Upper lobe of left lung (tissue), 6 donors: ENCODE measurements at regions not wholly inside any gene's neighbourhood (a gene's known extent, or its start where the extent isn't known, plus 50 kb on each side); places are given as distances from the start of the nearest gene placed in this dataset.

Source experiments
- ATAC-seq, 2 donors: fragments of 200-7000 bp; cut with Tn5 transposase; one replicate each; pipeline ENCODE4 v1.9.1; 2022; ENCODE audit warnings: mild to moderate bottlenecking in 2 of 2, moderate library complexity in 2 of 2; ENCODE audit not compliant: low FRiP score in 2 of 2
- DNase-seq, 2 donors: peaks; one replicate each; pipeline ENCODE4 v3.0.0-alpha.2; 2019 to 2020
- H3K27ac ChIP-seq, 4 donors: fragments of 200-600 bp; sonication (generic); one replicate each; pipeline ENCODE4 v1.5.1; 2016 to 2019
- H3K27me3 ChIP-seq, 4 donors: fragments of 200-600 bp; sonication (generic); one replicate each; pipeline ENCODE4 v1.5.1; 2017 to 2019
- H3K36me3 ChIP-seq, 4 donors: fragments of 200-600 bp; sonication (generic); one replicate each; pipeline ENCODE4 v1.5.1; 2016 to 2019
- H3K4me1 ChIP-seq, 4 donors: fragments of 200-600 bp; sonication (generic); one replicate each; pipeline ENCODE4 v1.5.1; 2018 to 2019
- H3K4me3 ChIP-seq, 4 donors: fragments of 200-600 bp; sonication (generic); one replicate each; pipeline ENCODE4 v1.5.1; 2017 to 2019; ENCODE audit warnings: mild to moderate bottlenecking in 2 of 4, moderate library complexity in 1 of 4
- H3K9me3 ChIP-seq, 4 donors: fragments of 200-600 bp; sonication (generic); one replicate each; pipeline ENCODE4 v1.5.1; 2018 to 2019
- CTCF ChIP-seq, 6 experiments: fragments of 450-650 bp in 4 of 6; fragments of 200-600 bp in 2 of 6; sonication (generic) in 2 of 6; IDR thresholded peaks; one replicate each; pipeline ENCODE4 v1.5.1; 2016 to 2019; ENCODE audit warnings: antibody characterized with exemption in 6 of 6
- EP300 ChIP-seq, 4 donors: sonication (generic); formaldehyde crosslinking; IDR thresholded peaks; one replicate each; pipeline ENCODE4 v1.5.1; 2017; ENCODE audit warnings: antibody characterized with exemption in 4 of 4, control low read depth in 2 of 4
- POLR2A ChIP-seq, 4 donors: fragments of 450-650 bp; IDR thresholded peaks; one replicate each; pipeline ENCODE4 v1.5.1; 2016 to 2017; ENCODE audit warnings: antibody characterized with exemption in 4 of 4, mild to moderate bottlenecking in 2 of 4
- POLR2AphosphoS5 ChIP-seq, 2 donors: sonication (generic); formaldehyde crosslinking; IDR thresholded peaks; one replicate each; pipeline ENCODE4 v1.5.1; 2017; ENCODE audit warnings: antibody characterized with exemption in 2 of 2
- WGBS, 2 donors: methylation state at CpG; one replicate each; pipeline ENCODE4 v1.1.5; 2017 to 2018; 5-methylcytosine and 5-hydroxymethylcytosine counted together
- donor health status: DM: no; HTN: no; CAD: no; lungs with moderate emphysema.
- donor health status: DM: no; HTN: yes; CAD: no; lungs with severe emphysema.

- DNase-seq (no peak), ATAC-seq (no peak)
- TF ChIP-seq POLR2AphosphoS5 (IDR thresholded peaks at IDR 0.05) (no peak), CTCF (IDR thresholded peaks at IDR 0.05) (no peak), EP300 (IDR thresholded peaks at IDR 0.05) (no peak)
- WGBS, 2 donors, result 48 to 52% methylated on average over 2 of the region's 2 CpGs
- Histone ChIP-seq H3K9me3 (peaks cover 0 to 5% (median 0%) of the 10 kb centered on the region in 4 donors), H3K4me3 (no peak overlapping the region), H3K27ac (no peak overlapping the region), H3K36me3 (no peaks in the 10 kb centered on the region), H3K4me1 (no peaks in the 10 kb centered on the region), H3K27me3 (no peaks in the 10 kb centered on the region)
Observed at GRCh38 chr13:64471916-64472315, 2758.2 kb downstream of the PCDH9 start.

DNA sequence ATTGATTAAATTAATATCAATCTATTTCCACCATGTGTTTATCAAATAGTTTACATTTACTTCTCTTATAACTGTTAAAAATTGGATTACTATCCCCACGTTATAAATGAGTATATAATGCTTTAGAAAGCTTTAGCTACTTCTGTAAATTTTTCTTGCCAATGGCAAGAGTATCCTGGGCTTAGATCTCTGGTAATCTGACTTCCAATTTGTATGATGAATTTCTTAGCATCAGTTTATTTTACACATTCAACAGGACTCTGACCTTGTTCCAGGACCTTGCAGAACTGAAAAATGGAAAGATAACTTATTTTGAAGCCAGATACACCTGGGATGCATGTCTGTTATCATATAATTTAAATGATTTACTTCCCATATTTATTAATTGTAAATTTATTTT, 2759.4 kb downstream of the PCDH9 start:
- Histone ChIP-seq H3K27ac (no peak overlapping the region), H3K4me1 (no peaks in the 10 kb centered on the region), H3K27me3 (no peaks in the 10 kb centered on the region), H3K9me3 (no peaks in the 10 kb centered on the region), H3K4me3 (no peak overlapping the region), H3K36me3 (no peaks in the 10 kb centered on the region)
- ATAC-seq, result no peak
- DNase-seq, result no peak
- no peak for TF ChIP-seq EP300 (IDR thresholded peaks at IDR 0.05)
- TF ChIP-seq POLR2A (IDR thresholded peaks at IDR 0.05), result no peak
- no peak for TF ChIP-seq POLR2AphosphoS5 (IDR thresholded peaks at IDR 0.05)
- 53 to 61% methylated on average over 1 of the region's 1 CpG for WGBS, 2 donors

- H3K27me3 ChIP-seq, result no peaks in the 10 kb centered on the region
- TF ChIP-seq POLR2AphosphoS5 (IDR thresholded peaks at IDR 0.05) (no peak), EP300 (IDR thresholded peaks at IDR 0.05) (no peak), POLR2A (IDR thresholded peaks at IDR 0.05) (no peak), CTCF (IDR thresholded peaks at IDR 0.05) (no peak)
- H3K9me3 ChIP-seq, result no peaks in the 10 kb centered on the region
- no peaks in the 10 kb centered on the region for H3K36me3 ChIP-seq
- no peak overlapping the region for H3K4me3 ChIP-seq
- H3K27ac ChIP-seq, result no peak overlapping the region
- H3K4me1 ChIP-seq, result no peaks in the 10 kb centered on the region
- no peak for DNase-seq
- no peak for ATAC-seq
- 87% methylated on average over 3 of the region's 3 CpGs for WGBS, 2 donors
Observed at GRCh38 chr13:64459778-64460177, 2770.4 kb downstream of the PCDH9 start.

- no peak overlapping the region for H3K4me3 ChIP-seq
- no peaks in the 10 kb centered on the region for H3K36me3 ChIP-seq
- no peak for DNase-seq
- H3K27ac ChIP-seq, result no peak overlapping the region
- no peaks in the 10 kb centered on the region for H3K9me3 ChIP-seq
- H3K4me1 ChIP-seq, result no peaks in the 10 kb centered on the region
- no peak for TF ChIP-seq POLR2A (IDR thresholded peaks at IDR 0.05)
- TF ChIP-seq EP300 (IDR thresholded peaks at IDR 0.05), result no peak
- no peak for TF ChIP-seq CTCF (IDR thresholded peaks at IDR 0.05)
- TF ChIP-seq POLR2AphosphoS5 (IDR thresholded peaks at IDR 0.05), result no peak
- no peak for ATAC-seq
- no peaks in the 10 kb centered on the region for H3K27me3 ChIP-seq
Observed at GRCh38 chr13:64457976-64458375, 2772.2 kb downstream of the PCDH9 start.

GRCh38 chr13:64455124-64455523, 2775.0 kb downstream of the PCDH9 start:
- no peak for TF ChIP-seq POLR2AphosphoS5 (IDR thresholded peaks at IDR 0.05)
- no peak for TF ChIP-seq EP300 (IDR thresholded peaks at IDR 0.05)
- no peak for TF ChIP-seq POLR2A (IDR thresholded peaks at IDR 0.05)
- no peak for TF ChIP-seq CTCF (IDR thresholded peaks at IDR 0.05)
- WGBS, 2 donors, result 79 to 81% methylated on average over 2 of the region's 2 CpGs
- no peaks in the 10 kb centered on the region for H3K36me3 ChIP-seq
- no peak overlapping the region for H3K4me3 ChIP-seq
- ATAC-seq (no peak), DNase-seq (no peak)
- no peak overlapping the region for H3K27ac ChIP-seq
- H3K27me3 ChIP-seq, result no peaks in the 10 kb centered on the region
- no peaks in the 10 kb centered on the region for H3K9me3 ChIP-seq
- no peaks in the 10 kb centered on the region for H3K4me1 ChIP-seq
